ENCODE measurements at regions not wholly inside any gene's neighbourhood (a gene's known extent, or its start where the extent isn't known, plus 50 kb on each side); places are given as distances from the start of the nearest gene placed in this dataset.

GRCh38 chr7:52077571-52077970 lies 761.0 kb upstream of the COBL start:
- Histone ChIP-seq H3K4me1 (no peaks in the 10 kb centered on the region), H3K27ac (no peak overlapping the region), H3K27me3 (no peaks in the 10 kb centered on the region), H3K9me3 (no peaks in the 10 kb centered on the region), H3K4me3 (no peak overlapping the region), H3K36me3 (no peaks in the 10 kb centered on the region)
- in situ Hi-C loops (cut with MboI; ENCODE audit: low pct_ligation_motif_present in 1 of 4, low pct_unique_long_range_greater_than_20kb in 1 of 4, low sequenced_read_pairs in 3 of 4) (loop anchor here in 1 of 4 donors (25.0 kb wide), 1 partner anchor 110 kb away; no protein-coding TSS in a partner anchor), intact Hi-C loops (cut with DNase I; ENCODE audit: low total_unique reads) (no loop called here)
- TF ChIP-seq CTCF (IDR thresholded peaks at IDR 0.05) (no peak), POLR2AphosphoS5 (IDR thresholded peaks at IDR 0.05) (no peak), EP300 (IDR thresholded peaks at IDR 0.05; ENCODE audit: low read depth) (no peak), POLR2A (IDR thresholded peaks at IDR 0.05) (no peak)
- 54 to 75% methylated on average over 2 of the region's 2 CpGs for WGBS, 2 donors (ENCODE audit: low coverage in 1 of 2)
- DNase-seq = no peak

GRCh38 chr7:52074912-52075311 lies 758.3 kb upstream of the COBL start:
- WGBS, 2 donors (ENCODE audit: low coverage in 1 of 2) = 76 to 84% methylated on average over 4 of the region's 4 CpGs

GRCh38 chr7:52074071-52074470 lies 757.5 kb upstream of the COBL start:
- H3K9me3 ChIP-seq = no peaks in the 10 kb centered on the region
- intact Hi-C loops (cut with DNase I; ENCODE audit: low total_unique reads) = no loop called here
- H3K36me3 ChIP-seq = no peaks in the 10 kb centered on the region
- no peaks in the 10 kb centered on the region for H3K27me3 ChIP-seq
- in situ Hi-C loops (cut with MboI; ENCODE audit: low pct_ligation_motif_present in 1 of 4, low pct_unique_long_range_greater_than_20kb in 1 of 4, low sequenced_read_pairs in 3 of 4) = no loop called here
- H3K4me1 ChIP-seq = no peaks in the 10 kb centered on the region
- no peak for DNase-seq
- H3K27ac ChIP-seq = no peak overlapping the region
- WGBS, 2 donors (ENCODE audit: low coverage in 1 of 2) = 89% methylated on average over 2 of the region's 2 CpGs; no CpG with 5 or more reads in 1 of the 2 donors
- H3K4me3 ChIP-seq = no peak overlapping the region
- TF ChIP-seq EP300 (IDR thresholded peaks at IDR 0.05; ENCODE audit: low read depth) (no peak), POLR2A (IDR thresholded peaks at IDR 0.05) (no peak), CTCF (IDR thresholded peaks at IDR 0.05) (no peak), POLR2AphosphoS5 (IDR thresholded peaks at IDR 0.05) (no peak)

More at GRCh38 chr7:52074912-52075311, 758.3 kb upstream of the COBL start:
- Histone ChIP-seq H3K4me3 (no peak overlapping the region), H3K27me3 (no peaks in the 10 kb centered on the region), H3K4me1 (no peaks in the 10 kb centered on the region), H3K36me3 (no peaks in the 10 kb centered on the region), H3K9me3 (no peaks in the 10 kb centered on the region), H3K27ac (no peak overlapping the region)
- intact Hi-C loops (cut with DNase I; ENCODE audit: low total_unique reads) (no loop called here), in situ Hi-C loops (cut with MboI; ENCODE audit: low pct_ligation_motif_present in 1 of 4, low pct_unique_long_range_greater_than_20kb in 1 of 4, low sequenced_read_pairs in 3 of 4) (loop anchor here in 1 of 4 donors (25.0 kb wide), 1 partner anchor 112 kb away; no protein-coding TSS in a partner anchor)
- no peak for TF ChIP-seq CTCF (IDR thresholded peaks at IDR 0.05)
- TF ChIP-seq POLR2A (IDR thresholded peaks at IDR 0.05) = no peak
- no peak for TF ChIP-seq EP300 (IDR thresholded peaks at IDR 0.05; ENCODE audit: low read depth)
- no peak for TF ChIP-seq POLR2AphosphoS5 (IDR thresholded peaks at IDR 0.05)
- DNase-seq = no peak

GRCh38 chr7:52071744-52072143 lies 755.1 kb upstream of the COBL start:
- WGBS, 2 donors (ENCODE audit: low coverage in 1 of 2) = 0 to 100% methylated on average over 1 of the region's 1 CpG
- in situ Hi-C loops (cut with MboI; ENCODE audit: low pct_ligation_motif_present in 1 of 4, low pct_unique_long_range_greater_than_20kb in 1 of 4, low sequenced_read_pairs in 3 of 4) = no loop called here
- no peak overlapping the region for H3K27ac ChIP-seq
- no peaks in the 10 kb centered on the region for H3K4me1 ChIP-seq
- no peak for TF ChIP-seq CTCF (IDR thresholded peaks at IDR 0.05)
- no peak for TF ChIP-seq POLR2A (IDR thresholded peaks at IDR 0.05)
- no peak for TF ChIP-seq EP300 (IDR thresholded peaks at IDR 0.05; ENCODE audit: low read depth)
- no peak for TF ChIP-seq POLR2AphosphoS5 (IDR thresholded peaks at IDR 0.05)
- no peaks in the 10 kb centered on the region for H3K36me3 ChIP-seq
- H3K4me3 ChIP-seq = no peak overlapping the region
- intact Hi-C loops (cut with DNase I; ENCODE audit: low total_unique reads) = no loop called here
- DNase-seq = no peak
- H3K9me3 ChIP-seq = no peaks in the 10 kb centered on the region
- no peaks in the 10 kb centered on the region for H3K27me3 ChIP-seq
